H1 (cell line): ENCODE measurements at regions not wholly inside any gene's neighbourhood (a gene's known extent, or its start where the extent isn't known, plus 50 kb on each side); places are given as distances from the start of the nearest gene placed in this dataset.

Source experiments
- CTCF ChIA-PET: fragments of 300-600 bp; sonication (Branson Sonifier 250); formaldehyde crosslinking; loops from one replicate; lab custom pipeline; 2021; ENCODE audit not compliant: partially characterized antibody; lab: Charles Lee
- POLR2A ChIA-PET: fragments of 300-600 bp; sonication (Branson Sonifier 250); formaldehyde crosslinking; loops from one replicate; lab custom pipeline; 2021; ENCODE audit warnings: inconsistent platforms; ENCODE audit not compliant: partially characterized antibody; lab: Charles Lee
- DNase-seq, 2 experiments: peaks; one replicate each; pipeline versions ENCODE4 v3.0.0 to v3.0.0-alpha.2; 2010 to 2022; ENCODE audit warnings: low spot score in 2 of 2, low read depth in 1 of 2, mixed read lengths in 1 of 2
- FAIRE-seq: peaks from 2 replicates; lab custom pipeline; 2011; peaks lifted over from hg19 to GRCh38; lab: Jason Lieb, UNC
- H2AFZ ChIP-seq: 2 replicates; pipeline ENCODE4 v1.8.1; 2012; ENCODE audit warnings: low read length, inconsistent platforms
- H2AK5ac ChIP-seq: 2 replicates; pipeline ENCODE4 v1.6.1; 2013; ENCODE audit warnings: low read depth, low read length
- H2BK120ac ChIP-seq: replicated peaks from 2 replicates; pipeline ENCODE3; 2013; ENCODE audit warnings: low read depth, low read length, inconsistent platforms
- H2BK12ac ChIP-seq: 2 replicates; pipeline ENCODE4 v1.6.1; 2013; ENCODE audit warnings: low read depth, low read length
- H2BK15ac ChIP-seq: 2 replicates; pipeline ENCODE4 v1.6.1; 2013; ENCODE audit warnings: low read length
- H2BK20ac ChIP-seq: 2 replicates; pipeline ENCODE4 v1.6.1; 2013; ENCODE audit warnings: low read length
- H2BK5ac ChIP-seq: 2 replicates; pipeline ENCODE4 v1.6.1; 2013; ENCODE audit warnings: low read depth, low read length
- H3K14ac ChIP-seq: 2 replicates; pipeline ENCODE4 v1.6.1; 2013; ENCODE audit warnings: inconsistent platforms; ENCODE audit not compliant: insufficient read length
- H3K18ac ChIP-seq: 2 replicates; pipeline ENCODE4 v1.6.1; 2013; ENCODE audit warnings: low read length; ENCODE audit errors: extremely low read depth
- H3K23ac ChIP-seq: 2 replicates; pipeline ENCODE4 v1.6.1; 2013; ENCODE audit warnings: inconsistent platforms; ENCODE audit not compliant: insufficient read length
- H3K23me2 ChIP-seq: 2 replicates; pipeline ENCODE4 v1.6.1; 2013; ENCODE audit warnings: low read depth, low read length
- H3K27ac ChIP-seq: 2 replicates; pipeline ENCODE4 v1.6.1; 2011; ENCODE audit warnings: low read depth, low read length, inconsistent platforms
- H3K27me3 ChIP-seq, 4 experiments: replicated peaks in 1 of 4; 1 replicate in 1 of 4; 2 replicates in 3 of 4; pipeline versions ENCODE4 v1.6.1 to v1.8.1; 2011 to 2013; ENCODE audit warnings: low read length in 3 of 4, mild to moderate bottlenecking in 3 of 4, inconsistent platforms in 2 of 4, mixed read lengths in 2 of 4, moderate library complexity in 1 of 4; ENCODE audit not compliant: control insufficient read depth in 3 of 4, insufficient read depth in 3 of 4; ENCODE audit errors: extremely low read depth in 1 of 4
- H3K36me3 ChIP-seq, 4 experiments: 2 replicates each; pipeline versions ENCODE4 v1.6.1 to v1.8.1; 2011 to 2013; ENCODE audit warnings: mild to moderate bottlenecking in 4 of 4, low read length in 3 of 4, moderate library complexity in 2 of 4, control low read depth in 1 of 4, inconsistent platforms in 1 of 4; ENCODE audit not compliant: insufficient read depth in 4 of 4, control insufficient read depth in 2 of 4
- H3K4ac ChIP-seq: replicated peaks from 2 replicates; pipeline ENCODE3; 2013; ENCODE audit warnings: low read length, low read depth, mixed read lengths, inconsistent platforms; ENCODE audit not compliant: insufficient read length
- H3K4me1 ChIP-seq, 4 experiments: replicated peaks in 1 of 4; 1 replicate in 1 of 4; 2 replicates in 3 of 4; pipeline versions ENCODE4 v1.6.1 to v1.8.1; 2011 to 2013; ENCODE audit warnings: low read length in 3 of 4, inconsistent platforms in 2 of 4, mixed read lengths in 1 of 4; ENCODE audit not compliant: insufficient read depth in 4 of 4, control insufficient read depth in 3 of 4
- H3K4me2 ChIP-seq, 2 experiments: 2 replicates each; pipeline versions ENCODE4 v1.6.1 to v1.8.1; 2011 to 2013; ENCODE audit warnings: low read depth in 2 of 2, low read length in 2 of 2, control low read depth in 1 of 2, inconsistent platforms in 1 of 2, mild to moderate bottlenecking in 1 of 2; ENCODE audit not compliant: insufficient read depth in 1 of 2
- H3K4me3 ChIP-seq, 4 experiments: fragments of 200-600, 300-600 bp in 1 of 4; sonication (generic), shearing (Covaris generic), sonication (Bioruptor Twin) in 1 of 4; 2 replicates each; pipeline versions ENCODE4 v1.5.1 to v1.8.1; 2011 to 2016; ENCODE audit warnings: low read length in 4 of 4, low read depth in 3 of 4, control low read depth in 2 of 4, inconsistent platforms in 2 of 4, mild to moderate bottlenecking in 2 of 4, mixed read lengths in 1 of 4, moderate library complexity in 1 of 4; ENCODE audit not compliant: insufficient read depth in 2 of 4; ENCODE audit errors: extremely low read depth in 1 of 4
- H3K56ac ChIP-seq: replicated peaks from 2 replicates; pipeline ENCODE3; 2013; ENCODE audit warnings: low read depth, mild to moderate bottlenecking, mixed read lengths, low read length, inconsistent platforms; ENCODE audit not compliant: insufficient read length
- H3K79me1 ChIP-seq: 2 replicates; pipeline ENCODE4 v1.6.1; 2013; ENCODE audit warnings: low read depth, low read length, control low read depth
- H3K79me2 ChIP-seq, 2 experiments: 2 replicates each; pipeline versions ENCODE4 v1.6.1 to v1.8.1; 2012 to 2013; ENCODE audit warnings: low read length in 2 of 2, mild to moderate bottlenecking in 2 of 2, inconsistent platforms in 1 of 2; ENCODE audit not compliant: insufficient read depth in 2 of 2, control insufficient read depth in 1 of 2
- H3K9ac ChIP-seq, 4 experiments: replicated peaks in 1 of 4; 1 replicate in 1 of 4; 2 replicates in 3 of 4; pipeline versions ENCODE4 v1.6.1 to v1.8.1; 2011 to 2013; ENCODE audit warnings: low read depth in 3 of 4, low read length in 3 of 4, control low read depth in 2 of 4, mild to moderate bottlenecking in 2 of 4, moderate library complexity in 2 of 4, inconsistent platforms in 1 of 4; ENCODE audit errors: extremely low read depth in 1 of 4
- H3K9me3 ChIP-seq, 2 experiments: 2 replicates each; pipeline versions ENCODE4 v1.6.1 to v1.8.1; 2012 to 2013; ENCODE audit warnings: mild to moderate bottlenecking in 2 of 2, moderate library complexity in 2 of 2, control low read depth in 1 of 2, inconsistent platforms in 1 of 2, low read depth in 1 of 2, low read length in 1 of 2, mixed read lengths in 1 of 2; ENCODE audit not compliant: insufficient read depth in 2 of 2
- H4K20me1 ChIP-seq, 2 experiments: replicated peaks in 1 of 2; 2 replicates each; pipeline versions ENCODE3 to v1.8.1; 2011 to 2013; ENCODE audit warnings: inconsistent platforms in 2 of 2, low read length in 2 of 2, mild to moderate bottlenecking in 1 of 2; ENCODE audit not compliant: insufficient read depth in 2 of 2, control insufficient read depth in 1 of 2
- H4K5ac ChIP-seq: 2 replicates; pipeline ENCODE4 v1.6.1; 2013; ENCODE audit warnings: low read length, low read depth, mixed read lengths, inconsistent platforms; ENCODE audit not compliant: insufficient read length
- H4K8ac ChIP-seq: 2 replicates; pipeline ENCODE4 v1.8.0; 2013; ENCODE audit warnings: mild to moderate bottlenecking, moderate library complexity, low read length, inconsistent platforms; ENCODE audit not compliant: insufficient read depth; ENCODE audit errors: extremely low read depth
- H4K91ac ChIP-seq: replicated peaks from 2 replicates; pipeline ENCODE3; 2013; ENCODE audit warnings: low read length, mixed read lengths, inconsistent platforms; ENCODE audit not compliant: insufficient read length
- WGBS, 2 experiments: shearing (Covaris generic) in 1 of 2; methylation state at CpG; one replicate each; pipeline versions ENCODE4 v1.1.6 to v1.1.7; 2013 to 2015; ENCODE audit warnings: low lambda C conversion rate in 2 of 2, mixed read lengths in 2 of 2, inconsistent platforms in 1 of 2, low coverage in 1 of 2, missing lambda C conversion rate in 1 of 2; ENCODE audit not compliant: insufficient replicate concordance in 2 of 2, insufficient coverage in 1 of 2, insufficient read length in 1 of 2; ENCODE audit errors: extremely low coverage in 1 of 2, missing lambda C conversion rate in 1 of 2; 5-methylcytosine and 5-hydroxymethylcytosine counted together
- TF ChIP-seq, protein P1 (sequence below): IDR thresholded peaks from 2 replicates; pipeline ENCODE4 v1.6.1; 2011; ENCODE audit warnings: low read depth, mild to moderate bottlenecking, low read length; ENCODE audit not compliant: insufficient read depth

DNA sequence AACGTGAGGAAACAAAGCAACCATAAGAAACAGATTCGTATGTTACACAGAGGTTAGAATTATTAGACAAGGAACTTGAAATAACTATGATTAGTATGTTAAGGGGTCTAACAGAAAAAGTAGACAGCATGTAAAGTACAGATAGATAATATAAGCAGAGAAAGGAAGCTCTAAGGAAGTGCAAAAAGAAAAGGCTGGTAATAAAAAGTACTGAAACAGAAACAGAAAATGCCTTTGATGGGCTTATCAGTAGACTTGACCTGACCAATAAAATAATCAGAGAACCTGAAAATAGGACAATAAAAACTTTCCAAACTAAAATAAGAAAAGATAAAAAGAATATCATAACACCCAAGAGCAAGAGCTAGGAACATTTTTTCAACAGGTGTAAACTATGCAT lies 225.8 kb downstream of the RND3 start:
- Histone ChIP-seq H2BK12ac (no peak overlapping the region), H2AK5ac (no peak overlapping the region), H3K4me2 (no peak overlapping the region)
- TF ChIP-seq, protein P1, sequence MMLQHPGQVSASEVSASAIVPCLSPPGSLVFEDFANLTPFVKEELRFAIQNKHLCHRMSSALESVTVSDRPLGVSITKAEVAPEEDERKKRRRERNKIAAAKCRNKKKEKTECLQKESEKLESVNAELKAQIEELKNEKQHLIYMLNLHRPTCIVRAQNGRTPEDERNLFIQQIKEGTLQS, result no peak
- TF ChIP-seq, all 59 proteins: peak for 0
- H3K18ac ChIP-seq, result no peak overlapping the region
- H3K9me3 ChIP-seq, result no peaks in the 10 kb centered on the region
- H3K79me2 ChIP-seq, result no peaks in the 10 kb centered on the region
- no peak overlapping the region for H3K9ac ChIP-seq
- no peak for DNase-seq
- ChIA-PET CTCF (no interaction called here), POLR2A (no interaction called here)
- H2BK15ac ChIP-seq, result no peak overlapping the region
- H3K79me1 ChIP-seq, result no peaks in the 10 kb centered on the region
- no peak overlapping the region for H3K27ac ChIP-seq
- H4K8ac ChIP-seq, result no peak overlapping the region
- no peak overlapping the region for H3K56ac ChIP-seq
- no peak overlapping the region for H3K23ac ChIP-seq
- no peak overlapping the region for H2BK20ac ChIP-seq
- 81% methylated on average over 2 of the region's 2 CpGs; no CpG with 5 or more reads in 1 of the 2 experiments for WGBS, 2 experiments
- no peaks in the 10 kb centered on the region for H4K20me1 ChIP-seq
- H3K27me3 ChIP-seq, result no peaks in the 10 kb centered on the region
- no peaks in the 10 kb centered on the region for H3K23me2 ChIP-seq
- H4K5ac ChIP-seq, result no peak overlapping the region
- H3K4ac ChIP-seq, result no peak overlapping the region
- H3K14ac ChIP-seq, result no peak overlapping the region
- H3K4me3 ChIP-seq, result no peak overlapping the region
- H4K91ac ChIP-seq, result no peak overlapping the region
- no peak overlapping the region for H2BK5ac ChIP-seq
- no peak overlapping the region for H2BK120ac ChIP-seq
- no peak for FAIRE-seq
- H3K4me1 ChIP-seq, result no peaks in the 10 kb centered on the region; a peak in 1 of 7 replicates
- H3K36me3 ChIP-seq, result no peaks in the 10 kb centered on the region
- no peak overlapping the region for H2AFZ ChIP-seq
